Suppressor macrophage treated with lipopolysaccharide for 1 hour (primary cell): ENCODE measurements at regions not wholly inside any gene's neighbourhood (a gene's known extent, or its start where the extent isn't known, plus 50 kb on each side); places are given as distances from the start of the nearest gene placed in this dataset.

Experiments
- DNase-seq, 3 donors: peaks; one replicate each; pipeline ENCODE4 v3.0.0-alpha.2; 2020 to 2022

- no peak for DNase-seq
Observed at GRCh38 chr18:27825689-27826088, 351.2 kb downstream of the CDH2 start.

GRCh38 chr18:27824841-27825681 lies 351.9 kb downstream of the CDH2 start:
- no peak for DNase-seq

DNA sequence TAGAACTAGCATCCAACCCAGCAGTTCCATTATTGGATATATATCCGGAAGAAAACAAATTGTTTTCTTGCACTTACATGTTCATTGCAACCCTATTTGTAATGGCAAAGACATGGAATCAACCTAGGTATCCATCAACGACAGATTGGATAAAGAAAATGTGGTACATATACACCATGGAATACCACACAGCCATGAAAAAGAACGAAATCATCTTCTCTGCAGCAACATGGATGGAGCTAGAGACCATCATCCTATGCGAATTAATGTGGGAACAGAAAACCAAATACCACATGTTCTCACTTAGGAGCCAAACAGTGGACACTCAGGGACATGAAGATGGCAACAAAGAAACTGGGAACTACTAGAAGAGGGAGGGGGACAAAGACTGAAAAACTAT lies 352.7 kb downstream of the CDH2 start:
- DNase-seq, result no peak

- DNase-seq, result no peak
Observed at GRCh38 chr18:27823053-27823452, 353.9 kb downstream of the CDH2 start.

DNA sequence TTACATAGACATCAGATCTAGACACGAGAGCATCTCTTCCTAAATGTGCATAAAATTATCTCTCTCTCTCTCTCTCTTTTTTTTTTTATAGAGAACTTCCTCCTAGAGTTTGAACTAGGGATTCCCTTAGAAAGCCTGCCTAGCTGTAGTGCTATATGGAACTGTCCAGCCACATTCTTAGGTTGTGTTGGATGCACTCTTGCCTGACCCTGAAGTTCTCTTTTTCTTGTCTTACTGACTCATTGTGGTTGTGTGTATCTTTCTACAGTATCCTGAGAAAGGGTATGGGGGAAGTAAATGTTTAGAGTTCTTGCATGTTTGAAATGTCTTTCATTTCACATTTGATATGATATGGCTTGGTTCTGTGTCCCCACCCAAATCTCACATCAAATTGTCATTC lies 368.2 kb downstream of the CDH2 start:
- no peak for DNase-seq

- DNase-seq, result no peak
Observed at GRCh38 chr18:27803957-27804356, 373.0 kb downstream of the CDH2 start.

DNA sequence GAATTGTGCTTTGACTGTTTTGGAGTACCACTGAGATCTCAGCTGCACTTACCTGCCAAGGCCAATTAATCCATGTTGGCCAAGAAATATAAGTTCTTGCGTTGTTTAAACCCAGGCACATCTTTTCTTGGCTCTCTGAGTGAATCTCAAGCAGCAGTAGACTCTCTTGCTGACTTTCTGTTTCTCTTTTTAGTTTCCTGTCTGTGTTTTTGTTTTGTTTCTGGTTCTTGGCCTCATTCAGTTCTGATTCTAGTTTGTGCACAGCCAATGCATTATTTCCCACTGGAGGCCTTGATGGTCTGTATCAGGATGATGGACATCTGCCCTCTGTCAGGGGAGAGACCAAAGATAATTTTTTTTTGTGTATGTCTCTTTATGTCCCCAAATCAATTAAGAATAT lies 379.4 kb downstream of the CDH2 start:
- DNase-seq, result no peak

DNA sequence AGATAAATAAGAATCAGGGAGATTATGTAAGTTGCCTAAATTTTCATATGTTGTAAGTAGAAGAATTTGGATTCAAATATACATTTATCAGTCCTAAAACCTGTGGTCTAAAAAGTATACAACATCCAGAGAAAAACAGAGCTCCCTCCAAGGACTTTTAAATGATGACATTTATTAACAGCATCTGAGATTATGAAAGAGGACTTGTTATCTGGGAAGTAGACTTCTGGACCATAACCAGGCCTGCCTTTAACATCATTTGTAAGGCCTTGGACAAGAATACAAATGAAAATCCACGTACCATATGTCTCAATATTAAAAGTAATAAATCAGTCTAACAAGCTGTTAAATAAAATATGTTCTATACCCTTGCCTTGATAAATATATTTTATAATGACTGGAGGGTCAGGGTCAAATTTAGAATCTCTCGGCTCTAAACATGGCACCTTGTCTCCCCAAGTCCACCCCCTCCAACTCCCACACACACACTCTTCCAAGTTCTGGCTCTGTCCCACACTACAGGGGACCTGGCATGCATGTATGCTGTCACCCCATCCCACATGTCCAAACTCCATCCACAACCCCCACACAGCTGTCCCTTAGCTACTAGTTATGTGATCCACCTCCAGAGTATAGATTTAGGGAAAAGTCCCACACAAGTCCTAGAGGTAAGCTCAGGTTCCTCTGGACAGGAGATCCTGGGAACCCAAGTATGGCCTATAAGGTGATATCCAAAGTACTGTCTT lies 382.6 kb downstream of the CDH2 start:
- DNase-seq, result no peak

- DNase-seq, result no peak
Observed at GRCh38 chr18:27793013-27793785, 383.7 kb downstream of the CDH2 start.

DNA sequence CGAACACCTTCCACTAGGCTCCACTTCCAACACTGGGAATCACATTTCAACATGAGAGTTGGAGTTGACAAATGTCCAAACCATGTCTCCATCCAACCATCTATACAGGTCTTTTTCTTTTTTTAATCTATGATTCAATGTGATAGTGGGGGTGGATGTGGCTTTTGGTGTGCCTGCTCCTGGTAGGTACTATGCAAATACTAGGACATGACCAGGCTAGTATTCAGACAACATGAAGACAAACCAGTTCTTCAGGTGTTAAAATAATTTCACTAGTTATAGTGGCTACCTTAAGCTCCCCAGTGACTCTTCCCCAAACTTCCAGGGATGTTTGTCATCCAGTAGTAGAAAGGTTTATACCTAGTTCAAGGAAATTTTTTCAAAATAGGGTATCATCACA lies 387.5 kb downstream of the CDH2 start:
- DNase-seq, result no peak

DNA sequence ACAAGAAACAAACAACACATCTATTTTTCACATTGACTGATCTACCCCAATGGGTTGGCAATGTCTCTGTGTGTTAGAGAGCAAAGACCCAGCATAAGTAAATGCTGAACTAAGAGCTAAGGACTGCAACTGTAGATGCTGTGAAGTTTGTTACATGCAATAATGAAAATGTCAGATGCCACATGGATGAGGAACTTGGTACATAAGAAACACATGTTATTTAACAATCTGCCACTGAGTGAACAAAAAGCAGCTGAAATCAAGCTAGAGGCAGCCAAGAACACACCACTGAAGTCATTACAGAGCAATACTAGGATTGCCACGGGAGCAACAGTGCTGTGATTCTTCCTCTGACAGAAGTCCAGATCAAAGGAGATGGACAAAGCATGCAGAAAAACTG lies 389.4 kb downstream of the CDH2 start:
- DNase-seq, result no peak

DNA sequence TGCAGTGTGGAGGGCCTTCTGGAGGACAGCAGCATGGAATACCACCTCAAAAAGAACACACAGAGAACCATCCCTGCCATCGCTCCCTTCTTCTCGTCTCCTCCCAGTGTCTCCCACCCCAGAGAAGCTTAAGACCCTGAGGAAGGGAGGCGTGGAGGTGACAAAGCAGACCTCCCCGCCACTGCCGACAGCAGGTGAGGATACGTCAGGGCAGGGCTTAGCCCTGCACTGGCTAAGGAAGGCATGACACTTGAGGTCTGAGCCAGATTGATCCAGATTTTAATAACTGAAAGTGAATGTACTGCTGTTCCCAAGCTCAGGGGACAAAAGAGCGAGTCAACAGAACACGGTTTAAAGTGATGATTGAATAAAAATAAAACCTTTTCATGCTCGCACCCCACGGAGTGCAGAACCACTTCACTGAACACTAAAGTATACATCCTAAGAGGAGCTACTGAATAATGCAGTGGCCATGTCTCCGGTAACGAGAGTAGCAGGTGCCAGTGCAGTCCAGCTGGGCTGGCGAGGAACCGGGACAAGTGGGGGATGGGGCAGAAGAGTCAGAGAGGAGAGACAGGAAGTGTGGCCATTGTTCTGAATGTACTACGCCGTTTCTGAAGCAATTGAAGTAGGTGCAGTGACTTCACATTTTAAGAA lies 391.0 kb downstream of the CDH2 start:
- DNase-seq, result no peak

- DNase-seq, result no peak
Observed at GRCh38 chr18:27780061-27780745, 396.7 kb downstream of the CDH2 start.

DNA sequence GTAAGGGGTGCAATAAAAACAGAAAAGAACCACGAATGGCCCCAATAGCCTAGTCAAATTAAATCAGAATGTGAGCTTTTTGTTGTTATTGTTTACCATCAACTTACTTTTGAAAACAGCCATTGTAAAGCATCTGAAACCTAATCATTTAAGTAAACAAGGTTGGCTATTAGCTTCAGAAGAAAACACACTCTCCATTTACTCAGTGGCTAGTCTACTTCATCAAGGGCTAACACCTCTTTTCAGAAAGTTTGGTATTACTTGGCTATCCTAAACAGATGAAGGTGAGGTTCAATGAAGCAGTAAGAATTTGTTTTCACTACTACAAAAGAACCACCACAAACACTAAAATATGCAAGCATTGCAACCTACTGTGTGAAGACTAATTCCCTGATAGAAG lies 398.0 kb downstream of the CDH2 start:
- DNase-seq, result no peak

DNA sequence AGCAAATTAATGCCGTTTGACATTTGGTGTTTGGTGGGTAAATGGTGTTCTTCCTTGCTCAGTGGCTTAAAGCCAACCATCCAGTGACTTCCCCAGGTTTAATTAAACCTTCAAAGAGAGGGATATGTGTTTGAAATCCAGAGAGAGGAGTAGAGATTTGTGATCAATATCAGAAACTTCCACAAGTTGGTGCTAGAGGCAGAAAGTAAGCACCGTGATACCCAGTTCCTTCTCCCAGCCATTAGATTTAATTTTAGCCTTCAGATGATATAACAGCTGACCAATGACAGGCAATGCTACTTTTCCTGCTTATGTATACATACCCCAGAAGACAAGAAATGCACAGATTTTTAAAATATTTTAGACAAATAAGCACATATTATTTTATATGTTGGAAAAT lies 398.5 kb downstream of the CDH2 start:
- no peak for DNase-seq

GRCh38 chr18:27772081-27772480 lies 404.8 kb downstream of the CDH2 start:
- DNase-seq, result no peak

- no peak for DNase-seq
Observed at GRCh38 chr18:27771571-27771970, 405.4 kb downstream of the CDH2 start.

GRCh38 chr18:27769152-27769551 lies 407.8 kb downstream of the CDH2 start:
- DNase-seq, result peak in 1 of 3 donors; percentile 0

DNA sequence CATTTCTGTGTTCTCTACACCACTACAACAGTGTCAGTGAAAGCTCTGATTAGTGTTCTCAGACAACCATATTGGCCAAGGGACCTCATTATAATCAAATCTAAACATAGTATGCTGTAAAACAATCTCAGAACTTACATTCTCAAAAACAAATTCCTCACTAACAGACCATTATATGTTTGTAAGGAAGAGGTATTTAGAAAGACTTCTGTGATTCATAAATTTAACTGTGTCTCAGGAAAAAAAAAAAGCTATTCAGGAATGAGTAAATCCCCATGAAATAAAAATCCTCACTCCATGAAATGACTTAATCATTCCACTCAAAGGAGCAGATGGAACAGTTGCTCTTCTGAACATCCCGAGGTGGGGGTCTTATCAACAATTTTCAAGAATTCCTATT lies 413.0 kb downstream of the CDH2 start:
- no peak for DNase-seq

DNA sequence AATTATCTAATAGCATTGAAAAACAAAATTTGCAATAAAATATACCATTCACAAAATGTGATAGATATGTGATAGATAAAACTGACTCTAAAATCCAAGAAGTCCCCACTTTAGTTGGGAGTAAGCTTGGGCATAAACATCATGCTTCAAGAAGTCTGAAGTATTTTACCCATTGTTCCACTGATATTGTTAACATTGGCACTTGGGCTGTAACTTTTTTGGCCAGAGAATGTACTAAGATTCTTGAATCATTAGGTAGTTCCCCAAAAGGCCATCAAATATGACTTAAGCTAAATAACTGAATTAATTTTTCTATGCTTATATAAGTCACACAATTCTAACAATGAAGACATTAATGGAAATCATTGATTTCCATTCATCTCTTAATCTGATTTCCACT lies 413.6 kb downstream of the CDH2 start:
- DNase-seq, result no peak

DNA sequence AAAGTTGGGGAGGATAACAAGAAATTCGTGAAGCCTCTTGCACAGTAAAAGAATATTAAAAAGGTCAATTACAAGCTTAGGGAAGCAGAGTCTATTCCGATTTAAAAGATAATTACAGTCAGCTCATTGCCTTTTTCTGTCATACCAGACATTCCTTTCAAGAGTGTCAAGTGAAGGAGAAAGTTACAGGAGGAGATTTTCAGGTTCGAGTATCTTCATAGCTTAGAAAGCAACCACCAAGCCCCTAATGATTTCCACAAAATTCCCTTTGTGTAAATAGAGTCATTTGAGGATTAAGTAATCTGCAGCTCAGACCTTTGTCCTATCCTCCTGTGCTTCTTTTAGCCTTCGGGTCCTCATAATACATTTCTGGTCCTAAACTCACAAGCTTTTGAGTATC lies 414.9 kb downstream of the CDH2 start:
- no peak for DNase-seq

GRCh38 chr18:27752944-27753343 lies 424.0 kb downstream of the CDH2 start:
- no peak for DNase-seq

DNA sequence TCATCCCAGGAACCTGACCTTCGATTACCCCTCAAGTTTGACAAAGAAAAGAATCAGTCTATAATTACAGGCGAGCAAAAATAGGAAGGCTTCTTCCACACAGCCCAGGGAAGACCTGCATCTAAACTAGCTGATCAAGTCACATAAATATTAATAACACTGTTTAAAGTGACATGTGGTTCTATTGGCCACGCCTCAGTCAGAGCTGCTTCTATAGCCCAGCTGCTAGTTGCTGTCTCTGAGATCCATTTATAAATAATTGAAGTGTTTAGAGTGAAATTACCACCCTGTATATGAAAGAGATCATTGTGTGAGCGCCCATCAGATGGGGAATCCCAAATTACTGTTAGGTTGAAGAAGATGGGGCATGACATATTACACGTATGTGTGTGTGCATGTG lies 426.0 kb downstream of the CDH2 start:
- DNase-seq, result no peak
